ENCODE measurements at regions not wholly inside any gene's neighbourhood (a gene's known extent, or its start where the extent isn't known, plus 50 kb on each side); places are given as distances from the start of the nearest gene placed in this dataset.
"Not testable (repeated sequence)": the region's sequence is repeated elsewhere in the genome, so short reads cannot be mapped to it uniquely, and the experiment has no call there.

DNA sequence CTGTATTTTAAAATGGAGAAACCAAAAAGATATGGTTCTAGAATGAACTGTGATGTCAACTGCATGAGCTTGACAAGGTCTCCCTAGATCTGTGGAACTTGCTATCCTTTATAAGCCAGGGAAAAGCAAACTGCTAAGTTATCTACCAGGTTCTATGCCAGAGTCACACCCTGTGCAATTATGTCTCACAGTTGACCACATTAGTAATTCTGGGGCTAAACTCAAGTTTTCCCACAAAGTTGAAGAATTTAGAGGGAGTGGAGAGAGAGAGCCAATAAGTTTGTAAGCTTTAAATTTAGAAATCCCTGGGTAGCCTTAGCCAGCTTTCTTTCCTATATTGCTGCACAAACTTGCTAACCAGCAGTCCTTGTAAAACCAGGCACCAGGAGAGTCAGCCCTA is 407.0 kb upstream of the SASH1 start:
- no peak for DNase-seq

DNA sequence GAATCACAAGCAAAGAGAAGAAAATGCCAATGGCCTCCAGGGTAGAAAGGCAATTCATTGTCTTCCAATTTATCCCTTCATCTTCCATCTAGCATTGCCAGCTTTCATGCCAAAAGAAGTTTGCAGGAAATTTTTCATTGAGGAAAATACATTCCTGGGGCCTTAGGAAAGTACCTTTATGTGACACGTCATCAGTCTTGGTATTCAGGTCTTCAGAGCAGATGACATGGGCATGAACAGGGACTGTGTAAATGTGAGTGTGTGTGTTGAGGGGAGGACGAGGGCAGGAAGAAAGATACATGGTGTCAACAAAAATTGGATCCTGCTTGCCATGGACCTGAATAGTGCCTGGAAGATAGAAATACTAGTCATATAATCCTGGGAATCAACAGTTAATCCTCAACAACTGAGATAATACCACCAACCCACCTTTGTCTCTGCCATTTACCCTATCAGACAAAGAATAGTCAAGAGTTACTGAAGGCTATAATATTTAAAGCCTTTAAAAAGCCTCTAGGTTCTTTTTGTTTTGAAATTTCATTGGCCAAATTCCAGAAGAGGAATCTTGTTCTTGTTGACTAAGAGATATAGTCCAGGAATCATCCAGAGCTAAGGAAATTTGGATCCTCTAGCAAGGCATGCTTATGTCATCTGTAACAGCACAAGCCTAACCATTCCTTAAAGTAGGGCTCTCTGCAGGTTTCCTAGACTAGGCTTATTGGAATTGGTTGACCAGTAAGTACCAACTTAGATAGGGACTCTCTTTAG is 405.8 kb upstream of the SASH1 start:
- no peak for DNase-seq

DNA sequence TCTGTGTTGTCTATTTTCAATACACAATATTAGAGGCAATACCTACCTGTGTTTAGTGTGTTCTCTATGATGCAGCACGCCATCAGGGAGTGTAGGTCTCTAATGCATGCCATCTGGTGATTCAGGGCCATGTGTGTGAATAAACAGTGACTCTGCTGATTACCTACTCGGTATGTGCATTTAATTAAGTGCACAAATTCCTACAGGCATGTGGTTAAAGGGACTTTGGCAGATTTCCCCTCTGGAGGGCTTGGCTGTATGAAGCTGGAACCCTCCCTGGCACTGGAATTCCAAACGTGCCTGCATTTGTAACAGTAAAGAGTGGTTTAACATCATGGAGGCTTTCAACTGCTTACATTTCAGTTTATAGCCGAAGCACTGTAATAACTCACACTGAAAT is 401.5 kb upstream of the SASH1 start:
- no peak for DNase-seq

DNA sequence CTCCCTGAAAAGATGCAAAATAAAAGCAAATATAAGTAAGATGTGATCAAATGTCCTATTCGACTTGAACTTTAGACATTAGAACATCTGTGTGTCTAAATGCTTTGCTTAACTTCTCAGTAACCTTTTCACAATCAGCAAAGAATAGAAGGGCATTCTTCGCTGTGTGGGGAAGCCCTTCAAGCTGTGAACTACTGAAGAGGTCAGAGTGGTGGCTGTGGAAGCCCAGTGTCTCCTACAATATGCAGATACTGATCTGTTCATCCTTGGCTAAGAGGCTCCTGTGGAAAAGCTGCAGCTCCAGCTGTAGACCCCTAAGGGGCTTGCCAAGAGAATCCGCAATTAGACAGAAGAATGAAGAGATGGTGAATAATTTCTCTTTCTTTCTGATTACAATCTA is 400.3 kb upstream of the SASH1 start:
- DNase-seq: no peak

DNA sequence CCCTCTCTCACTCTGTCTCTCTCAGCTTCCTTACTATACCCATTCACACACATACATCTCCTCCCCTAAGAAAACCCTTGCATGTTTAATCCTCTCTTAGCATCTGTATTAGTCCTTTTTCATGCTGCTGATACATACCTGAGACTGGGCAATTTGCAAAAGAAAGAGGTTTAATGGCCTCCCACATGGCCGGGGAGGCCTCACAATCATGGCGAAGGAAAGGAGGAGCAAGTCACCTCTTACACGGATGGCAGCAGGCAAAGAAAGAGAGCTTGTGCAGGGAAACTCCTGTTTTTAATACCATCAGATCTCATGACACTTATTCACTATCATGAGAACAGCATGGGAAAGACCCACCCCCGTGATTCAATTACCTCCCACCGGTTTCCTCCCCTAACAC is 398.5 kb upstream of the SASH1 start:
- DNase-seq: no peak

DNA sequence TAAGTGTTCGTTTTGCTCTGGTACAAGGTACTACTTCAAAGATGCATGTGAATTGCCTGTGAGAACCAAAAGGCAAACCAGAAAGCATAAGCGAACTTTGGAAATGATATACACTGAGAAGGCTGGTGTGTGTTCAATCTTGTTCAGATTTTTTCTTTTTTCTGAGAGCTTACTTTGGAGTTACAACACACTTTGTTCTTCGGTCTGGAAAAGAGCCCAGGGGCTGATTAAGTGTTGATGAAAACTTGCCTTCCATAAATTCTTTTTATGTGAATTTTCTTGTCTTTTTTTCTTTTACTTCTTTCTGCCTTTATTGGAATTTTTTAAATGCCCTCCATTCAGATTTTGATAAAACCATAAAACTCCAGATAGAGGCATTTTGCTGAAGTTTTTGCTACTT is 395.1 kb upstream of the SASH1 start:
- DNase-seq: no peak

DNA sequence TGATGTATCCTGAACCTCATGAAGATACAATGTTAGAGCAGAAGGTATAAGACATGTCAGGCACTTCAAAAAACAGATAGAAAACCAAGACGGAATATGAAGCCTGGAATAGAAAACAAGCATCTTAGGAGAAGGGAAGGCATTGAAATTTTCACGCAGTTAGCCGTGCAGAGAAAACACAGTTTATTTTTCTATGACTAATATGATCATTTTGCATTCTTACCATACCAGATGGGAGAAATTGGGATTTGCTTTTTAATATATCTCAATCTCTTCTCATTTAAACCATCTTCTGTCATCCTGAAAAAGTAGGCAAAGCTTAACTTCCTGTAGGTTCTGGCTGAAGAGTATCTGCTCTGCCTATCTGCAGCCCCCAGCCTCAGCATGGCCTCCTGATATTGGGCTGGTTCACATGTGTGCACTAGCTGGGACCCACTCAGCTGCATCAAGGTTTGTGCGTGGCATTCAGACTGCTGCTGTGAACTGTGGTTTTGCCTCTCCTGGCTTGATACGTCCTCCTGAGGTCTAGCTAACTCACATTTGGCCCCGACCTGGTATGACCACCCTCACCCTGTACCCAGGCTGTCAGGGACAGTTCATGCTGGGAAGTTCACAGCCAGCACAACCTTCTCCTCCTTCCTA is 392.5 kb upstream of the SASH1 start:
- no peak for DNase-seq

DNA sequence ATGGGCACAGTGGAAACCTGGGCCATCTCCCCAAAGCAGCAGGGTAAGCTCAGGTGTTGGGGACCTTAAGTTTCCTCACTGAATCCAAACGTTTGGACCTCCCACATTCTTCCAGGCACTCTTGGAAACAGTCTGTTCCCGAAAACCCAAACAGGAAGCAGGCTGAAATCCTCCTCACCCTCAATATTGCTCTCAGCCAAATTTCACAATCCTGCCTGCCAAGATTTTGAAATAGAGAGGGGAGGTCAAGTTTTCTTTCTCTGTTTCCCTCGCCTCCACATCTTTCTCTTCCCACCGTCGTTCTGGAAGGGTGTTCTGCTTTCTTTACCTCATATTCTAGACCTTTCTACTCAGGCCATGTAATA is 392.0 kb upstream of the SASH1 start:
- DNase-seq: no peak

DNA sequence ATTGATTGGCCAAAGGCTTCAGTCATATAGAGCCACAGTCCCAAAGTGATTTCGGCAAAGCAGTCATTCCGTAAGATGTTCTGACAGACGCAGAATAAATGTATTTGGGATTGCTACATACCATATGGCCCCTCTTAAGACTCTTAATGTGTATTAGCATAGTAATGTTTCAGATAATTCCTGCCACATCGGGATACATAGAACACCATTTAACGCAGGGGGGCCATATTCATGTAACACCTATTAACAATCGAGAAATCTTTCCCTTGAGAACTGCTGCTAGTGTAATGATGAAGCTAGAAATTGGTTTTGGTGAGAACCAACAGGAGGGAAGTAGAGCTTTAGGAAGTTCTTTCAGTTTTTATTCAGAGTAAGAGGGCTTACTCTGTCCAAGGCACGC is 390.9 kb upstream of the SASH1 start:
- no peak for DNase-seq

DNA sequence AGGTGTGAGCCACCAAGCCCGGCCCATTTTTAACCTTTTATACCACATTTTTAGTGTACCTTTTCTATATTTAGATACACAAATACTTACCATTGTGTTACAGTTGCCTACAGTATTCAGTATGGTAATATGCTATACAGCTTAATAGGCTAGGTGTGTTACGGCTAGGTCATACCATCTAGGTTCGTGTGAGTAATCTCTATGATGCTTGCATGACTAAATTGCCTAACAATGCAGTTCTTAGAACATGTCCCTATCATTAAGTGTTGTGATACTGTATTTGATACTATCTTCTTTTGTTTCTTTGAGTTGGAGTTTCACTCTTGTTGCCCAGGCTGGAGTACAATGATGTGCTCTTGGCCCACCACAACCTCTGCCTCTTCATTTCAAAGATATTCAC is 387.7 kb upstream of the SASH1 start:
- no peak for DNase-seq

DNA sequence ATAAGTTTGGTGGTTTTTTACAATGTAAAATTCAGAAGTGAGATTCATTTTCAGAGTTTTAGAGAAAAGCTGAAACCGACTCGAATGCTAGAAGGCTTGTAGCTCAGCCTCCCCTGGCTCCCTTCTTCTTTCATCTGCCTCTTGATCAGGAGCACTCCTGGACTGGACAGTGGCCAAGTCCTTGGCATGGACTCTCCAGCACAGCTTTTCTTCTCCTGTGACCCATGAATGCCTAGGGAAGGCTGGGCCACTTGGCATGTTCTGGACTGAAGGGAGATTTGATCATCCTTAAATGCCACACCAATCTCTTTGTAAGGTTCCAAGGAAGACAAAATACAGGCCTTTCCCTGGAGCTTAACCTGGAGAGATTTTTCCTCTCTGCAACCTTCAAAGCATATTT is 384.0 kb upstream of the SASH1 start:
- no peak for DNase-seq

DNA sequence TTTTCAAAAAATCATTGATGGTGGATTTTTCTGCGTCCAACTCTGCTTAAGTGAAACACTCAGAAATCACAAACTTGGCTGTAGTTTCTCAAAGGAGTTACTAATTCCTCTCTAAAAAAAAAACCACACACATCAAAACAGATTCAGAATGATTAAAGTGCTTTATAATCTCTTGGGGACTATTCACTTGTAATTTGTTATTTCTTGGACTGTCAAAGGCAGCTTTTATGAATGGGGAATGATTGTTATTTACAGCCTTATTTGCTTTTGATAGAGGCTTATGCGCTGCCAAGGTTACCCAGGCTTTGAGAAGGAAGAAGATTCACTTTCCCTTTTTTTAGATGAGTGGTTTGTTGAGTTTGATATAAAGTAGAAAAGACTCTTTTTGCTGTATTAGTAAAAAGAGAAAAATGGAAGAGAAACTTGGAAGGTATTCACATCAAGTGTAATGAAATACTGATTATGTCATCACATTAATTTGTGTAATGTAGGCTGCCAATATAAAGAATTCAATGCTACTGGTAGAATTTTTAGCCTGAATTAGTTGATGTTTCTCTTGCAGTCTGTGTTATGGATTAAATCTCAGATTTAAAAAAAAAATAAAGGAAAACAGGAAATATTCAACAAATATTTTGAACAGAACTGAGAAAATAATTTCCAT is 381.0 kb upstream of the SASH1 start:
- no peak for DNase-seq

DNA sequence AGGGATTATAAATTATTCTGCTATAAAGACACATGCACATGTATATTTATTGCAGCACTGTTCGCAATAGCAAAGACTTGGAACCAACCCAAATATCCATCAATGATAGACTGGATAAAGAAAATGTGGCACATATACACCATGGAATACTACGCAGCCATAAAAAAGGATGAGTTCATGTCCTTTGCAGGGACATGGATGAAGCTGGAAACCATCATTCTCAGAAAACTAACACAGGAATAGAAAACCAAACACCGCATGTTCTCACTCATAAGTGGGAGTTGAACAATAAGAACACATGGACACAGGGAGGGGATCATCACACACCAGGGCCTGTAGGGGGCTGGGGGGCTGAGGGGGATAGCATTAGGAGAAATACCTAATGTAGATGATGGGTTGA is 377.2 kb upstream of the SASH1 start:
- not testable (repeated sequence) for DNase-seq

DNA sequence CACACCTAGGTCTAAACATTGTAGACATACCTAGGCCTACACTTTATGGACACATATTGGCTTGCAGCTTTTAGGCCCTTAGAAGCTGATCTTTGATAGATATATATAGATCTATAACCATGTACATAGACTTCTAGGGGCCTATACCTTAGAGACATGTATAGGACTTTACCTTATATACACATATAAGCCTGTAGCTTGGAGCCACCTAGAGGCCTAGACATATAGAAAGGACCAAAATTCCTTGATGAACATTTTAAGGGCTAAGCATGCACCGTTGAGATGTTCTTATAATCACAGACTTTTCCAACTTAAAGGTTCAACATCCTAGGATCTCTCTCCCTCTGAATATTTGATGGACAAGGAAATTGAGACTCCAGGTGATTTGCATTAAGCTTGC is 371.7 kb upstream of the SASH1 start:
- no peak for DNase-seq

DNA sequence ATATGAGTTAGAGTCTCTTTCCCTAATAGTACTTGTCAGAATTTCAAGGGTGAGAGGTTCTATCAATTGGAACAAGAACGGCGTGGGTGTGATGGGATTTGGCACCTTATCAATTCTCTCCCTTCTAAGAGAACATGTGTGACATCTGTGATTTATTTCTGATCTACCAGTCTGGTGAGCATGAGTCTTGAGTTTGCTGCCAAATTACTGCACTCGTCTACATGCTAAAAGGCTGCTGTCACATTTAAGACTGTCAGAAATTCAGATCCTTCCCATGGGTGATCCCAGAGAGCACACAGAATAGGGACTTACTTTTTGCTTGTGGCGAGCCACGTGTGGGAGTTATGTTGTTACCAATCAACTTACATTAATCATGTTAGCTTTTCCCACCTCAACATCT is 370.2 kb upstream of the SASH1 start:
- DNase-seq: no peak

DNA sequence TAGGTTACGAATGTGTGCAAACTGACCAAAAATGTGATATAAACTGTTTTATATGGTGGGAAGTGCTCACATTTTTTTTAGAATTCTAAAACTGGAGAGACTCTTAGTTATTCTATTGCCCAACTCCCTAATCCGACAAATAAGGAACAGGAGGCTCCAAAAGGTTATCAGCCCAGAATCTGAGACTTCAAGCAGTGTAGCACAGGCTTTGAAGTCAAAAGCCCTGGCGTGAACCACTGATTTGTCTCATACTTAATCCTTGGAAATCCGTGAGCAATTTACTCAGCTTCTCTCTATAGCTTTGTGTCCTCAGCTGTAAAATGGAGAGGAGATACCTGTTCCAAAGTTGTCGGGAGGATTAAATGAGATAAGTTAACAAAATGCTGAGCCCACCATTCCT is 368.8 kb upstream of the SASH1 start:
- DNase-seq: no peak

DNA sequence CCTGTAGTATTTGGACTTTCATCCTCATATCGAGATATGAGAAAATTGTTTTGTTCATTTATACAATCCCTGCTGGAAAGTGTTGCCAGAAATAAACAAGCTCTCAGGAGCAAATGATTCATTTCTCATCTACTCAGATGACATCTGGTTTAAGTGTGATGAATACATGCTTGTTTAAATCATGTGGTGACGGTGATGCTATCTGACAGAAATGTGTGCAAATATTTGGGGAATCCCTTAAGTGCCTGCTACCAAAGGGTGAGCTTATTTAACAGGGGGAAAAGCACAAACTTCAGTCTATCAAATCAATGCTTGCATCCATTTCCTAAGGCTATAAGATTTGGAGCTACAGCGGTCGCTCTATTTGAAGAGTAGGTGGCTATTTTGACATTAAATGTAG is 368.3 kb upstream of the SASH1 start:
- no peak for DNase-seq

DNA sequence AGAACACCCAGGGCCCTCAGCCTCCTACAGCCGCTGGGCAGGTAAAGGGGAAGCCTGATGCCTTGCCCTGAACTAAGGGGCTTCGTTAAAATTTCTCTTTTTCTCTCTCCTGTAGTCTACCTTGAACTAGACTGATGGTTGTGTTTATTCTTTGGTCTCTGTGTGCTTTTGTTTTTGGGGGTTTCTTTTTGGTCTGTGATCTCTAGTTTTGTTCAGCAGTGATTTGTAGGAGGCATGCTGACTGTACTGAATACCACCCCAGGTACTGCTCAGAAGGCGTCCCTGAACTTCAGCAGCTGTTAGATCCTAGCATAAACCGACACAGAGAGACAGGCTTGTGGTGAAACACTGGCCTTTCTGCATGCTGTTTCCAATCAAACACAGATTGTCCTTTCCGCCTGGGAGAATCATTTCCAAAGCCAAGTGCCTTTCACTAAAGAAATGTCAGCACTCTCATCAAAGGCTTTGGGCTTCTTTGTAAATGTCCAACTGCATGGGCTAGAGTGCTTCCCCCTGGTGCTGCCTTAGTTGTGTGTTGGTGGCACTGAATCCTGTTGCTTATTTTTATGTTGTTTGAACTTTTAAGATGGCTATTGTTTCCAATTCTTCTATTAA is 364.7 kb upstream of the SASH1 start:
- no peak for DNase-seq

DNA sequence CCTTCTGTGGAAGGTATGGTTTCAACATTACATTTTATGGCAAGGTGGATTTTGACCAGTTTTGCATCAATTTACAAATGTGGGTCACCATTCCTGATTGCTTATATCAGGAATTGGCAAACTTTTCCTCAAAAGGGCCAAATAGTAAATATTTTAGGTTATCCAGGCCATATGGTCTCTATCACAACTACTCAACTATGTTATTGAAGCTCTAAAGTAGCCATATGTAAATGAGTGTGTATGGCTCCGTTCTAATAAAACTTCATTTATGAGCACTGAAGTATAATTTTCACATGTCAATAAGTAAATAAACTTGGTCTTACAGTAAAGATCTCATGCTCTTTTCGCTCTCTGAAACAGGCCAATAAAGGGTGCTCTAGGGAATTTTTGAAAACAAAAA is 362.7 kb upstream of the SASH1 start:
- no peak for DNase-seq

DNA sequence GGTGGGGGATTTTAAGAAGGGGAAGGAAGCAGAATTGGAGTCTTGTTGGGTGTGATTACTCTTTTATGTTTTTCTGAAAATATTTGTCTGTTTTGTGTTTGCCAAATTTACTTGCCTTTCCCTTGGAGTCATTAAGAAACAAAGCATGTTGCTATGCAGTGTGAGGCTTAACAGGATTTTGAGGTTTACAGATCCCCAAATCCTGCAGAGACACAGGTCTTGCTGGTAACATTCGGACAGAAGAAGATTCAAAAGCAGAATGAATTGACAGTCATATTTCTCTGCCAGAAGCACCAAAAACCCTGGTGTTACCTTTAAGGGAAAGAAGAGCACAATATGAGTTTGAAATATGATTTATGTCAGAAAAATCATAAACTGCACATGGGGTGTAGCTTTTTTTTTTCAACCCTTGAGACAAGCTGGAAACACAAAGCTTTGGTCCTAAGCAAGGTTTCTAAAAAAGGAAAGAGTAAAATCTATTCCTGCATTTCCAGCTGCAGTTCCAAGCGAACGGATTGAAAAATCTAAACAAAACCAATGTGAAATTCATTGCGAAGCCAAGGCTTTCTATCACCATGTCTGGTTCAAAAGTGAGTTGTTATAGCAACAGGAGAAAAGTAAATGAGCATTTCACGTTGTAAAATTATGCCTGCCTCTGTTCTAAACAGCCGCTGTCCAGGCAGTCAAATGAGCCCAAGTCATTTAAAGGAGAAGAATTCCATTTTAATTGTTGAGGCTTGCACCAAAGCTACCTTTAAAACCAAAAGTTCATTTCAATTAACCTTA is 358.9 kb upstream of the SASH1 start:
- no peak for DNase-seq

DNA sequence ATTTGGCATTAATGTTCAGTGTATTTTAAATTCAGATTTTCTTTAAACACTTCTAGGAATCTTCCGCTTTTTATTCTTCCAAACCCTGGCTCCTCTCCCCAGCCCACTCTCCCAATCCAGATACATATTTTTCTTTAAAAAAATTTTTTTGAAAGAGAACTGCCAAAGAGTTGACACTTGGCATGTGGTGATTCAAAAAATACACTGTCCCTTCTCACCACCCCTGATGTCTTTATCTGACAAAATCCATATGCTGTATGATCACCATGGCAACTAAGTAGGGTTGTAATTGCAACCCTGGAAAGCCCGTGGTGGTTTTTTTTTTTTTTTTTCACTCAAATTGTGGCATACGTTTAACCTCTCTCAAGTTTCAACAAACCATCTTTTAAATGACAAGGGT is 355.8 kb upstream of the SASH1 start:
- no peak for DNase-seq

DNA sequence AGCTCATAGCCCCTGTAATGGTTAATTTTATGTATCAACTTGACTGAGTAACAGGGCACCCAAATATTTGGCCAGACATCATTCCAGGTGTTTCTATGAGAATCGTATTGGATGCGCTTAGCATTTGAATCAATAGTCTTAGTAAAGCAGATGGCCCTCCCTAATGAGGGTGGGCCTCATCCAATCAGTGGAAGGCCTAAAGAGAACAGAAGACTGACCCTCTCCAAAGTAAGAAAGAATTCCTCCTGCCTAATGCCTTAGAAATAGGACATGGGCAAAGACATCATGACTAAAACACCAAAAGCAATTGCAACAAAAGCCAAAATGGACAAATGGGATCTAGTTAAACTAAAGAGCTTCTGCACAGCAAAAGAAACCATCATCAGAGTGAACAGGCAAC is 352.5 kb upstream of the SASH1 start:
- no peak for DNase-seq

DNA sequence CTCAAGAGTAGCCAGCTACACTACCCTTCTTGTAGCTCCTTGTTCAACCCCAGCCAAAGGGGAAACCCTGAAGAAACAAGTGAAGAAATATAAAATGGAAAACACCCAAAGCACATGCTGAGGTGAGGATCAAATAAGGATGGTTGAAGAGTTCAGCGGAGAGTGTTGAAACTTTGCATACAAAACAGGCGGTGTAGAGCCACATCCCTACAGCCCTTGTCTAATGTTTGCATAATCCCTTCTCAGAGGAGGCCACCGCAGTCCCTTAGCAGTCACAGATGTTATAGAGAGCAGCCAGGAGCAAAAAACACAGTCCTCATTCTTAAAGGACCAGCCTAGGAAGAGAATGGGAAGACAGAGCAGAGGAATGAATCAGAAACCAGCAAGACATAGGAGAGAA is 350.7 kb upstream of the SASH1 start:
- no peak for DNase-seq
